Mucosa of descending colon (tissue), 3 donors: ENCODE measurements at regions not wholly inside any gene's neighbourhood (a gene's known extent, or its start where the extent isn't known, plus 50 kb on each side); places are given as distances from the start of the nearest gene placed in this dataset.

ENCODE experiments used
- ATAC-seq: fragments of 200-7000 bp; cut with Tn5 transposase; one replicate; pipeline ENCODE4 v1.9.1; 2020; ENCODE audit warnings: mild to moderate bottlenecking, moderate library complexity
- DNase-seq, 3 donors: peaks; one replicate each; pipeline ENCODE4 v3.0.0-alpha.2; 2020
- H3K36me3 ChIP-seq: fragments of 200-600 bp; one replicate; pipeline ENCODE4 v1.8.0; 2021; ENCODE audit warnings: low read depth, mild to moderate bottlenecking
- H3K4me1 ChIP-seq: fragments of 200-600 bp; one replicate; pipeline ENCODE4 v1.8.0; 2021; ENCODE audit warnings: low read depth, mild to moderate bottlenecking
- H3K4me3 ChIP-seq: fragments of 200-600 bp; one replicate; pipeline ENCODE4 v1.8.0; 2021; ENCODE audit warnings: mild to moderate bottlenecking
- H3K9me3 ChIP-seq: fragments of 200-600 bp; one replicate; pipeline ENCODE4 v1.8.0; 2021; ENCODE audit warnings: mild to moderate bottlenecking
- intact Hi-C, 2 donors: fragments of 100-400 bp; cut with DNase I in 1 of 2; cut with micrococcal nuclease in 1 of 2; formaldehyde crosslinking; loops; one replicate each; pipeline versions ENCODE4 v1.11.0 to v1.11.1; 2022; cut with DNase I, micrococcal nuclease
- TF ChIP-seq, protein P1 (sequence below): fragments of 200-600 bp; IDR thresholded peaks from one replicate; pipeline ENCODE4 v1.8.0; 2022; ENCODE audit warnings: antibody characterized with exemption, mild to moderate bottlenecking
- donor health status: DM: no; HTN: no; CAD: no; lungs with moderate emphysema.
- donor health status: DM: no; HTN: no; CAD: no.
- donor health status: DM: no; HTN: yes; CAD: no.

DNA sequence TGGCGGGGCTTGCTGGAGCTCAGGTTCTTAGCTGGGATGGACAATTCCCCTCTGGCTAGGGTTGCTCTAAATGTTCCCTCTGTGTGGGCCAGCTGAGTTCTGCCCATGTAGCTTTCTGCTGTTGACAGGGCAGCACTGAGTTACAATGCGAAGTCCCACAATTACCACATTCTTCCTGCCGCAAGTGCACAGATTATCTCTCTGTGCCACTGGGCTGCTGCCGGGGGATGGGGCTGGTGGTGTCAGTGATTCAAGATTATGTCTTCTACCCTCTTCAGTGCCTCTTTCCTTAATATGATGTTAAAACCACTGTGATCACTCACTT lies 708.1 kb downstream of the SLC4A3 start:
- Histone ChIP-seq H3K4me1 (no peaks in the 10 kb centered on the region), H3K4me3 (no peak overlapping the region), H3K9me3 (no peaks in the 10 kb centered on the region), H3K36me3 (no peaks in the 10 kb centered on the region)
- no peak for DNase-seq
- TF ChIP-seq, protein P1, sequence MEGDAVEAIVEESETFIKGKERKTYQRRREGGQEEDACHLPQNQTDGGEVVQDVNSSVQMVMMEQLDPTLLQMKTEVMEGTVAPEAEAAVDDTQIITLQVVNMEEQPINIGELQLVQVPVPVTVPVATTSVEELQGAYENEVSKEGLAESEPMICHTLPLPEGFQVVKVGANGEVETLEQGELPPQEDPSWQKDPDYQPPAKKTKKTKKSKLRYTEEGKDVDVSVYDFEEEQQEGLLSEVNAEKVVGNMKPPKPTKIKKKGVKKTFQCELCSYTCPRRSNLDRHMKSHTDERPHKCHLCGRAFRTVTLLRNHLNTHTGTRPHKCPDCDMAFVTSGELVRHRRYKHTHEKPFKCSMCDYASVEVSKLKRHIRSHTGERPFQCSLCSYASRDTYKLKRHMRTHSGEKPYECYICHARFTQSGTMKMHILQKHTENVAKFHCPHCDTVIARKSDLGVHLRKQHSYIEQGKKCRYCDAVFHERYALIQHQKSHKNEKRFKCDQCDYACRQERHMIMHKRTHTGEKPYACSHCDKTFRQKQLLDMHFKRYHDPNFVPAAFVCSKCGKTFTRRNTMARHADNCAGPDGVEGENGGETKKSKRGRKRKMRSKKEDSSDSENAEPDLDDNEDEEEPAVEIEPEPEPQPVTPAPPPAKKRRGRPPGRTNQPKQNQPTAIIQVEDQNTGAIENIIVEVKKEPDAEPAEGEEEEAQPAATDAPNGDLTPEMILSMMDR, result no peak
- intact Hi-C loops, result no loop called here
- ATAC-seq, result no peak

DNA sequence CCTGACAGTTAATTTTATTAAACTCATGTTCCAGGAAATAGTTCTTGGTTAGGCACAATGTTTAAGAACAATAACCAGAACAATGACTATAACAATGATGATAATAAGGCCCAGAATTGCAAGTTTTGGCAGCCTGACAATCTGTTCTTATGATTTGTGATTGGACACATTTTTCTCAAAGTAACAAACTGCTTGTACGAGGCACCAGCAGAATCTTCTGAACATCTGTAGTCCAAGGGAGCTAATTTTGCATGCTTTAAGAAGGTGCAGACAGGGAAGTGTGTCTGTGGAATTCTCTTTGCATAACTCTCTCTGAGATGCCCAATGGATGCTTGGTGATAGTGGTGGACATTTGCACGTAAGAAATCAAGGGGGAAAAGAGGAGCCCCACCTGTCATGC lies 709.3 kb downstream of the SLC4A3 start:
- no peak for ATAC-seq
- intact Hi-C loops, result no loop called here
- Histone ChIP-seq H3K9me3 (no peaks in the 10 kb centered on the region), H3K4me3 (no peak overlapping the region), H3K4me1 (no peaks in the 10 kb centered on the region), H3K36me3 (no peaks in the 10 kb centered on the region)
- TF ChIP-seq, protein P1, result no peak
- DNase-seq, result no peak

DNA sequence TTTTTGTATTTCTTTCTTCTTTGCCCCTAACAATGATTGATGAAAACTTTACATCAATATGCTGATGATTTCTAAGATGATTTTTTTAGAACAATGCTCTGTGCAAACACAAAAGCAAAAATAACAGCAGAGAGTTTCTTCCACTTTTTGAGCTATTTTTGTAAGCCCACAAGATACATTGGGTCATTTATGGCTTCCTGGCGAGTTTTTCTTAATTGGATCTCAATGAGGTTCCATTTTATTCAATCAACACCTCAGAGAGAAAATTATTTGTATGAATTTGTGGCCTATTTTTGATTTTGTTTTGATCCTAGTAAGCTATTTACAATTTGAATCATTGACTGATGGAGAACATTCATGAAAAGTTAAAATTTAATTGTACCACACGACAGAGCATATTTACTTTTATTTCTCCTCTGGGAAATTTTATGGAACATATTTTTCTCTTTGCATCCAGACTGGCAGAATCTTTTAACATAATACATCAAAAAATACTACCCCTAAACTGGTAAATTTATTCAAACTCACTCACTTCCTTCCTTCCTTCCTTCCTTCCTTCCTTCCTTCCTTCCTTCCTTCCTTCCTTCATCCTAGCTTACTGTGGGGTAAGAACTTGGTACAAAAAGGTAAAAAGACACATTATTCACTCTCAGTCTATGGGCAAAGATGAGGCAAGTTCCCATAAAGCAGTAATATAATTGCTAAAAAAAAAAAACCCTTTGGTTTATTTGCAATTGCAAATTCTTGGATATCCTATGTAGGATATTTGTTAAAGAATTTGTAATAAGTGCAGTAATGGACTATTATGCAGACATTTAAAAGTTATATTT lies 710.4 kb downstream of the SLC4A3 start:
- ATAC-seq (no peak), DNase-seq (no peak)
- H3K36me3 ChIP-seq, result no peaks in the 10 kb centered on the region
- H3K4me1 ChIP-seq, result no peaks in the 10 kb centered on the region
- no peaks in the 10 kb centered on the region for H3K9me3 ChIP-seq
- TF ChIP-seq, protein P1, result no peak
- H3K4me3 ChIP-seq, result no peak overlapping the region
- intact Hi-C loops, result no loop called here

DNA sequence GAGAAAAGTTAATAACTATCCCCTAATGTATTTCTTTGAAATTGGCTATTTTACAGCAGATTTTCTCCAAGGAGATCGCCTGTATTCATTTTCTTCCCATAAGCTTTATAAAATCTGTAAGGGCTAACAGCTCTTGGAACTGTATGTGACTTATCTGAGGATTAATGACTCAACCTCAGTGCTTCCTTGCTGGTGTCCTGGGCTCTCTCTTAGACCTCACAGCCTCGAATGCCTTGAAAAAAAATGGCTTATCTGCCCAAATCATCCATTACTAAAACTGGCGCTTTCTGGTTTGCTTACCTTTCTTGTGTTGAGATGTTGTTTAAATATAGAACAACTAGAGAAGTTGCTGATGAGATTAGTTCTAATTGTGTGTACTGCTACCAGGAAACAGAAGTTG lies 713.6 kb downstream of the SLC4A3 start:
- intact Hi-C loops, result no loop called here
- TF ChIP-seq, protein P1, result no peak
- no peak overlapping the region for H3K4me3 ChIP-seq
- no peaks in the 10 kb centered on the region for H3K36me3 ChIP-seq
- no peaks in the 10 kb centered on the region for H3K9me3 ChIP-seq
- DNase-seq, result no peak
- no peaks in the 10 kb centered on the region for H3K4me1 ChIP-seq
- no peak for ATAC-seq

DNA sequence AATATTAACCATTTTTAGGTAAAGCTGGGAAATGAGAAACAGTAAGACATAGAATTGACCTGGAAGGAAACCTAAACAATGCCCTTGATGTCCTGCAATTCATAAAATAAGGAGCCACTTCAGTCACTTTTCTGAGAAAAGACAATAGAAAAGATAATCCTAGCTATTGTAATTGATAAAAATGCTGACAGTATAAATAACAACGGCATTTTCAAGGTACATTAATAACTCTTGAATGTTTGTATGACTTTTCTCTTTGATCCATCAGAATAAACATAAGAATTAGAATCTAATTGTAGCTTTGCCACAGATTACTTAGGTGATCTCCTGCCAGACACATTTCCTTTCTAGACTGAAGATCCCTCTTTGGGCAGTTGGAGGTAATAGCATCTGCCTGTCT lies 719.5 kb downstream of the SLC4A3 start:
- ATAC-seq (no peak), DNase-seq (no peak)
- intact Hi-C loops, result no loop called here
- no peaks in the 10 kb centered on the region for H3K4me1 ChIP-seq
- H3K4me3 ChIP-seq, result no peak overlapping the region
- H3K9me3 ChIP-seq, result no peaks in the 10 kb centered on the region
- TF ChIP-seq, protein P1, result no peak
- H3K36me3 ChIP-seq, result no peaks in the 10 kb centered on the region

DNA sequence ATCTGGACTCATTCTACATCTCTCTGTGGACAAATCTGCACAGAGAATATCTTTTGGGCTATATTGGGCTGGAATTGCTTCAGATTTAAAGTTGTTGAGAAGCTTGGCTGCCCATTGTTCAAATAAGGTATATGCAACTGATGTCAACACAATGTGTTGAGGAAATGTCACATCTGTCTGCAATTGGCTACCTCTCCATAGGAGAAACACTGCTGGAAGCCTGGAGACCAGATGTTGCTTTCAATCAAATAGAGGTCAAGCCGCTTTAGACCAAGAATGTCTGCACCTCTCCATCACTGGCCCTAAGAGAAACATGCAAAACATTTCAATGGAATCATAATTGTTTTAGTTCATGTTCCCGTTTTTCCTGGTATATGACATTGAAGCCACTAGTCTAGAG lies 720.2 kb downstream of the SLC4A3 start:
- DNase-seq (no peak), ATAC-seq (no peak)
- Histone ChIP-seq H3K36me3 (no peaks in the 10 kb centered on the region), H3K9me3 (no peaks in the 10 kb centered on the region), H3K4me1 (no peaks in the 10 kb centered on the region), H3K4me3 (no peak overlapping the region)
- TF ChIP-seq, protein P1, result no peak
- intact Hi-C loops, result no loop called here
